ENCODE measurements at regions not wholly inside any gene's neighbourhood (a gene's known extent, or its start where the extent isn't known, plus 50 kb on each side); places are given as distances from the start of the nearest gene placed in this dataset.

DNA sequence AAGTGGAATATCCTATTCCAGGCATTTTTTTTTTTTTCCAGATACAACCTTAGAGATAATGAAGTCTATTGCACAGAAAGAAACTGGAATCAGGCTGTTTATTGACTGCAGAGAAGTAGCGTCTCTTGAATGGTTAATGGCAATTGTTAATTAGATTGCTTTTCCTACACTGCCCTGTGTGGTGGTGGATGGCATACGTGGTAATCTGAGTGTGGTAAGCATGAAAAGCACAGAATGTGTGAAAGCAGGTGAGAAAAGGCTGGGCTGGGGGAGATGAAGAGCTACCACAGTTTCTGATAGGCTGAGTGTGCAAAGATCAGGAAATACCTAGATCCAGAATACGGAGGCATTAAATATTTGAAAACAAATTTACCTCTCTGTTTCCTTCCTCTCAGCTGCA, 486.3 kb upstream of the TBL1XR1 start:
- Histone ChIP-seq H3K36me3 (no peaks in the 10 kb centered on the region), H3K27ac (no peak overlapping the region), H3K4me1 (no peaks in the 10 kb centered on the region), H3K4me3 (no peak overlapping the region), H3K27me3 (no peaks in the 10 kb centered on the region), H3K9me3 (no peaks in the 10 kb centered on the region)
- TF ChIP-seq POLR2A (IDR thresholded peaks at IDR 0.05), result no peak
- TF ChIP-seq, protein P1, sequence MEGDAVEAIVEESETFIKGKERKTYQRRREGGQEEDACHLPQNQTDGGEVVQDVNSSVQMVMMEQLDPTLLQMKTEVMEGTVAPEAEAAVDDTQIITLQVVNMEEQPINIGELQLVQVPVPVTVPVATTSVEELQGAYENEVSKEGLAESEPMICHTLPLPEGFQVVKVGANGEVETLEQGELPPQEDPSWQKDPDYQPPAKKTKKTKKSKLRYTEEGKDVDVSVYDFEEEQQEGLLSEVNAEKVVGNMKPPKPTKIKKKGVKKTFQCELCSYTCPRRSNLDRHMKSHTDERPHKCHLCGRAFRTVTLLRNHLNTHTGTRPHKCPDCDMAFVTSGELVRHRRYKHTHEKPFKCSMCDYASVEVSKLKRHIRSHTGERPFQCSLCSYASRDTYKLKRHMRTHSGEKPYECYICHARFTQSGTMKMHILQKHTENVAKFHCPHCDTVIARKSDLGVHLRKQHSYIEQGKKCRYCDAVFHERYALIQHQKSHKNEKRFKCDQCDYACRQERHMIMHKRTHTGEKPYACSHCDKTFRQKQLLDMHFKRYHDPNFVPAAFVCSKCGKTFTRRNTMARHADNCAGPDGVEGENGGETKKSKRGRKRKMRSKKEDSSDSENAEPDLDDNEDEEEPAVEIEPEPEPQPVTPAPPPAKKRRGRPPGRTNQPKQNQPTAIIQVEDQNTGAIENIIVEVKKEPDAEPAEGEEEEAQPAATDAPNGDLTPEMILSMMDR (IDR thresholded peaks at IDR 0.05 in 4 of 5, conservative IDR thresholded peaks at IDR 0.05 in 1 of 5), result no peak
- in situ Hi-C loops (cut with MboI; ENCODE audit: low sequenced_read_pairs in 4 of 4) (no loop called here), intact Hi-C loops (cut with DNase I; ENCODE audit: low total_unique reads) (loop anchor here (10.0 kb wide), 1 partner anchor 219 kb away; no protein-coding TSS in a partner anchor)
- DNase-seq (no peak), ATAC-seq (no peak)

DNA sequence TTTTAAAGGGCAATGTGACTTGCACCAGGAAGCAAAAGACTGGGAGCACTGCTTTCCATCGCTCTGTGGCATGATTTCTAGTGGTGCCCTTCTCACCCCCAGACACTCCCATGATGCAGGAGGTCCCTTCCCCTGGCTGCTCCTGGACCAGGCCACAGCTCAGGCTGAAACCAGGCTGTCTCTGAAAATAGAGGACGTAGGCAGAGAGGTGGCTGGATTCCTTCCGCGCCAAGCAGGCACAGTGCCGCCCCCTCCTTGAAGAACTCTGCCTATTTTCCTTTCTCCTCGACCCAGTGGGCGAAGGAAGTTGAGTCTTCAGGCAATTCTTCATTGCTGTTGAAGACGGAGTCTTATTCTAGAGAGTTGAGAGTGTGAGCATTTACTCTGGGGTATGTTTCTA, 489.4 kb upstream of the TBL1XR1 start:
- H3K27me3 ChIP-seq, result no peaks in the 10 kb centered on the region
- ATAC-seq (no peak), DNase-seq (no peak)
- H3K27ac ChIP-seq, result no peak overlapping the region
- H3K9me3 ChIP-seq, result no peaks in the 10 kb centered on the region
- in situ Hi-C loops (cut with MboI; ENCODE audit: low sequenced_read_pairs in 4 of 4) (no loop called here), intact Hi-C loops (cut with DNase I; ENCODE audit: low total_unique reads) (loop anchor here (10.0 kb wide), 1 partner anchor 222 kb away; no protein-coding TSS in a partner anchor)
- H3K4me1 ChIP-seq, result no peaks in the 10 kb centered on the region
- H3K4me3 ChIP-seq, result no peak overlapping the region
- no peak for TF ChIP-seq POLR2A (IDR thresholded peaks at IDR 0.05)
- no peaks in the 10 kb centered on the region for H3K36me3 ChIP-seq

DNA sequence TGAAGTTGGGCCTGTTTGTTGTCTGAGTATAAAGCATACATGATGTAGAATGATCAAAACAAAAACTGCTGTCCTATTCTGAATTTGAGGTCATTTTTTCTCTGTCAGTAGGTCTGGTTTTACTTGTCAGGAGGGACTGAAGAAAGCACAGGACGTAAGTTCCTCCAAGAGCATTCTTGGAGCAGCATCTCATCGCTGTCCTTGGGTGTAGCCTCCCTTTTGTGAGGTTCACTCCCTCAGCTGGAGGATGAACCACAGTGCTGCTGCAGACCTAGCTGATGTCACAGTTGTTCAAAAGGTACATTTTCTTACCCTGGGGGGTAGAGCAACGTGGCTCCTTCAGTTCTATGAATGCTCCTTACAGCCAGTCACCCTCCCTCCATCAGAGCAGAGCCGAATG, 490.0 kb upstream of the TBL1XR1 start:
- no peak overlapping the region for H3K27ac ChIP-seq
- no peaks in the 10 kb centered on the region for H3K36me3 ChIP-seq
- ATAC-seq (no peak), DNase-seq (no peak)
- TF ChIP-seq, protein P1 (IDR thresholded peaks at IDR 0.05 in 4 of 5, conservative IDR thresholded peaks at IDR 0.05 in 1 of 5), result no peak
- TF ChIP-seq POLR2A (IDR thresholded peaks at IDR 0.05), result no peak
- no peak overlapping the region for H3K4me3 ChIP-seq
- intact Hi-C loops (cut with DNase I; ENCODE audit: low total_unique reads) (loop anchor here (10.0 kb wide), 1 partner anchor 222 kb away; no protein-coding TSS in a partner anchor), in situ Hi-C loops (cut with MboI; ENCODE audit: low sequenced_read_pairs in 4 of 4) (no loop called here)
- no peaks in the 10 kb centered on the region for H3K4me1 ChIP-seq
- H3K9me3 ChIP-seq, result no peaks in the 10 kb centered on the region
- no peaks in the 10 kb centered on the region for H3K27me3 ChIP-seq

DNA sequence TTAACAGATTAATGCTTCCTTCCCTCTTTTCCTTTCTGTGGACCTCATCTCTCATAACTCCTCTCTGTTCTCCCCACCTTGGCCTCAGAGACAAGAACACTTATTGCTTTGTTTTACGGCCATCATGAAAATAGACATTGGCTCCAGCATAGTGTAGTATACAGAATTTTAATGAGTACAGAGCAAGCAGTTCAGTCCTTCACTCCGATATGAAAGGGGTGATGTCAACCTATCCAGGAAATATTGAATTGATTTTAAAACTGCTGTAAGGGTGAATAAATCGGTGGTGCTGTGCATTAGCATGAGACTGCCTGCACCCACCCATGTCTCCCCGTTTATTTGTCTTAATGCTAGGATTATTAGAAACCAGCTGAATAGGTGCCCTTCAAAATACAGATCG, 490.9 kb upstream of the TBL1XR1 start:
- H3K36me3 ChIP-seq, result no peaks in the 10 kb centered on the region
- H3K4me1 ChIP-seq, result no peaks in the 10 kb centered on the region
- intact Hi-C loops (cut with DNase I; ENCODE audit: low total_unique reads) (loop anchor here (10.0 kb wide), 1 partner anchor 223 kb away; no protein-coding TSS in a partner anchor), in situ Hi-C loops (cut with MboI; ENCODE audit: low sequenced_read_pairs in 4 of 4) (no loop called here)
- no peaks in the 10 kb centered on the region for H3K27me3 ChIP-seq
- no peak overlapping the region for H3K27ac ChIP-seq
- no peak for ATAC-seq
- TF ChIP-seq, protein P1 (IDR thresholded peaks at IDR 0.05 in 4 of 5, conservative IDR thresholded peaks at IDR 0.05 in 1 of 5), result no peak
- TF ChIP-seq POLR2A (IDR thresholded peaks at IDR 0.05), result no peak
- DNase-seq, result no peak
- no peak overlapping the region for H3K4me3 ChIP-seq
- no peaks in the 10 kb centered on the region for H3K9me3 ChIP-seq

DNA sequence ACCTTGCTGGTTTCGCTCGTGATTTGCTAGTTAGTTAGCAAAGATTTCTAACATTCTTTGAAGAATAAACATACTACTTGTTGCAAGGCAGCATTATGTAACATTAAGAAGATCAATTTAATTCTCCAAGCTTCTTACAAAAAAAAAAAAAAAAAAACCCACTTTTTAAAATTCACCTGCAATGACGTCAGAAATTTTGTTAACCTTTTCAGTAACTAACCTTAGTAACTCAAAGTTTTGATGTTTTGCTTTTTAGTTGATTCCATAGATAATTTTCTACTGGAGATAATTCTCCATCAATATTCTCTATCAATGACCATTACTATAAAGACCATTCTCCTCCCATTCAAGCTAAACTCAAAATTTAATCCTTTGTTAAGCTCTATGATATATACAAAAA, 491.8 kb upstream of the TBL1XR1 start:
- no peak for DNase-seq
- Histone ChIP-seq H3K4me3 (no peak overlapping the region), H3K4me1 (no peaks in the 10 kb centered on the region), H3K36me3 (no peaks in the 10 kb centered on the region), H3K9me3 (no peaks in the 10 kb centered on the region), H3K27me3 (no peaks in the 10 kb centered on the region), H3K27ac (no peak overlapping the region)
- in situ Hi-C loops (cut with MboI; ENCODE audit: low sequenced_read_pairs in 4 of 4) (no loop called here), intact Hi-C loops (cut with DNase I; ENCODE audit: low total_unique reads) (loop anchor here (10.0 kb wide), 1 partner anchor 224 kb away; no protein-coding TSS in a partner anchor)
- no peak for ATAC-seq
- TF ChIP-seq, protein P1 (IDR thresholded peaks at IDR 0.05 in 4 of 5, conservative IDR thresholded peaks at IDR 0.05 in 1 of 5), result no peak
- TF ChIP-seq POLR2A (IDR thresholded peaks at IDR 0.05), result no peak
